Heart left ventricle (tissue), 13 donors: ENCODE measurements at regions not wholly inside any gene's neighbourhood (a gene's known extent, or its start where the extent isn't known, plus 50 kb on each side); places are given as distances from the start of the nearest gene placed in this dataset.

Experiments used
- CTCF ChIP-seq, 12 donors: fragments of 200-600 bp; sonication (generic) in 4 of 12; IDR thresholded peaks; one replicate each; pipeline versions ENCODE4 v1.5.0 to v1.8.0; 2018 to 2022; ENCODE audit warnings: antibody characterized with exemption in 12 of 12, mild to moderate bottlenecking in 5 of 12
- POLR2A ChIP-seq, 2 donors: fragments of 450-650 bp; IDR thresholded peaks; one replicate each; pipeline ENCODE4 v1.6.1; 2017; ENCODE audit warnings: antibody characterized with exemption in 2 of 2, mild to moderate bottlenecking in 2 of 2, moderate library complexity in 2 of 2
- donor health status: ischemic (EF 13 %, LVEDD 7.1; RV severe dilation, severe dysfunction).
- donor health status: DM: no; HTN: yes; CAD: no.
- donor health status: DM: no; HTN: no; CAD: no.
- donor health status: ischemic (EF 25% LVEDD 6.9; RV normal size, moderate dysfunction).
- donor health status: ischemic (EF 25% LVEDD 5.7; RV mildly dilated, moderate dysfunction).
- donor health status: ischemic (EF 35%, LVEDD 5.7; RV mildly dilated, moderate dysfunction).
- donor health status: nonischemic (EF 11% LVEDD 7.7; RV severe dilation, severe dysfunction).
- donor health status: DM: yes; HTN: yes; CAD: no.
- donor health status: PGD.
- donor health status: ischemic (EF 29% LVEDD 5.4; RV normal size, mild dysfunction).
- donor health status: nonischemic (EF 23%, LVEDD 6.1; RV moderate dilation, normal function).

GRCh38 chr1:209433649-209434031 lies 149.9 kb upstream of the CAMK1G start:
- TF ChIP-seq CTCF (IDR thresholded peaks at IDR 0.05) (no peak), POLR2A (IDR thresholded peaks at IDR 0.05) (no peak)
